SK-N-SH treated with all-trans-retinoic acid at 6 μM for 48 hours (cell line): ENCODE measurements at regions not wholly inside any gene's neighbourhood (a gene's known extent, or its start where the extent isn't known, plus 50 kb on each side); places are given as distances from the start of the nearest gene placed in this dataset.

Source experiments
- BACH2 ChIP-seq: fragments of 250-450 bp; sonication (Bioruptor Pico); IDR thresholded peaks from 2 replicates; pipeline ENCODE4 v1.9.0; 2021; ENCODE audit warnings: mild to moderate bottlenecking, borderline replicate concordance
- CREB5 ChIP-seq: fragments of 250-450 bp; sonication (Bioruptor Pico); IDR thresholded peaks from 2 replicates; pipeline ENCODE4 v1.5.1; 2020; ENCODE audit warnings: low read depth, mild to moderate bottlenecking, moderate library complexity
- ISL1 ChIP-seq: fragments of 250-450 bp; sonication (Bioruptor Pico); IDR thresholded peaks from 2 replicates; pipeline ENCODE4 v2.1.2; 2022; ENCODE audit warnings: mild to moderate bottlenecking, moderate library complexity
- PPARA ChIP-seq: fragments of 250-450 bp; sonication (Bioruptor Pico); IDR thresholded peaks from 2 replicates; pipeline ENCODE4 v1.5.0; 2020; ENCODE audit warnings: mild to moderate bottlenecking, borderline replicate concordance
- RARB ChIP-seq: fragments of 250-450 bp; sonication (Bioruptor Pico); IDR thresholded peaks from 2 replicates; pipeline ENCODE4 v1.8.0; 2021; ENCODE audit warnings: mild to moderate bottlenecking, moderate library complexity
- SNAI2 ChIP-seq: fragments of 250-450 bp; sonication (Bioruptor Pico); IDR thresholded peaks from 2 replicates; pipeline ENCODE4 v1.5.0; 2020; ENCODE audit warnings: mild to moderate bottlenecking, moderate library complexity
- TCF4 ChIP-seq: fragments of 250-450 bp; sonication (Bioruptor Pico); IDR thresholded peaks from 2 replicates; pipeline ENCODE4 v1.8.0; 2021; ENCODE audit warnings: mild to moderate bottlenecking, moderate library complexity, borderline replicate concordance
- ZC3H10 ChIP-seq: fragments of 250-450 bp; sonication (Bioruptor Pico); IDR thresholded peaks from 2 replicates; pipeline ENCODE4 v1.5.1; 2021; ENCODE audit warnings: mild to moderate bottlenecking, moderate library complexity

- TF ChIP-seq RARB (no peak), SNAI2 (CRISPR knock-in tag) (no peak), CREB5 (CRISPR knock-in tag) (no peak), TCF4 (CRISPR knock-in tag) (no peak), BACH2 (CRISPR knock-in tag) (no peak), PPARA (CRISPR knock-in tag) (no peak), ZC3H10 (CRISPR knock-in tag) (no peak), ISL1 (no peak)
Observed at GRCh38 chr14:89708982-89709625, 245.4 kb downstream of the EFCAB11 start.
